ENCODE measurements at regions not wholly inside any gene's neighbourhood (a gene's known extent, or its start where the extent isn't known, plus 50 kb on each side); places are given as distances from the start of the nearest gene placed in this dataset.

DNA sequence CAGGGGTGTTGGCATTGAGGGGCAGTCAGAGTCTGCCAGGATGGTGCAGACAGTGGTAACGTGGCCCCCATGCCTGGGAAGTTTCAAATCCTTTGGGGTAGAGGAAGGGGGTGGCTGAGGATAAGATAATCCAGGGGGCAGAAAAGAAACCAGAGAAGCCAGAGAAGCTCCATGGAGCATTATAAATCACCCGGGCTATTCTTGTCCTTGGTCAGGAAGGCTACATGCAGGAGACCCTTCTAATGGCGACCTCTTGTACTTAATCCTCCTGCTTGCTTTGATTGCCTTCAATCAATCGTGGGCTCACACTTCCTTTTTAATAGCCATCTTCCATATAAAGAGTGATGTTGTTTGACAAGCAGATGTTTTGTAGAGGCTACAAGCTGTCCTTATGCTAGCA is 131.9 kb downstream of the MAF start:
- DNase-seq (no peak), ATAC-seq (ENCODE audit: insufficient read depth, low read depth) (no peak)
- no peaks in the 10 kb centered on the region for H3K9me3 ChIP-seq (ENCODE audit: insufficient read depth, low read length, severe bottlenecking)
- H3K36me3 ChIP-seq (ENCODE audit: insufficient read depth, low read length) = no peaks in the 10 kb centered on the region
- TF ChIP-seq EZH2 (IDR thresholded peaks at IDR 0.05; ENCODE audit: borderline replicate concordance, low read depth, low read length, severe bottlenecking) = no peak
- no peak for TF ChIP-seq CTCF (IDR thresholded peaks at IDR 0.05; ENCODE audit: borderline replicate concordance, extremely low read depth, low read length, poor library complexity, severe bottlenecking)
- H3K4me2 ChIP-seq (ENCODE audit: insufficient read depth, low read length) = no peak overlapping the region
- no peaks in the 10 kb centered on the region for H4K20me1 ChIP-seq (ENCODE audit: insufficient read depth, low read length)
- H3K4me1 ChIP-seq (ENCODE audit: insufficient read depth, low read length) = no peaks in the 10 kb centered on the region
- no peak overlapping the region for H3K9ac ChIP-seq (ENCODE audit: low read depth, low read length)
- H3K4me3 ChIP-seq (ENCODE audit: low read depth in 1 of 2, low read length in 2 of 2) = no peak overlapping the region
- no peaks in the 10 kb centered on the region for H3K79me2 ChIP-seq (ENCODE audit: insufficient read depth, low read length)
- H3K27ac ChIP-seq (ENCODE audit: low read length) = no peak overlapping the region
- no peak overlapping the region for H2AFZ ChIP-seq (ENCODE audit: low read depth, low read length)
- H3K27me3 ChIP-seq (ENCODE audit: insufficient read depth, low read length, poor library complexity) = no peaks in the 10 kb centered on the region

DNA sequence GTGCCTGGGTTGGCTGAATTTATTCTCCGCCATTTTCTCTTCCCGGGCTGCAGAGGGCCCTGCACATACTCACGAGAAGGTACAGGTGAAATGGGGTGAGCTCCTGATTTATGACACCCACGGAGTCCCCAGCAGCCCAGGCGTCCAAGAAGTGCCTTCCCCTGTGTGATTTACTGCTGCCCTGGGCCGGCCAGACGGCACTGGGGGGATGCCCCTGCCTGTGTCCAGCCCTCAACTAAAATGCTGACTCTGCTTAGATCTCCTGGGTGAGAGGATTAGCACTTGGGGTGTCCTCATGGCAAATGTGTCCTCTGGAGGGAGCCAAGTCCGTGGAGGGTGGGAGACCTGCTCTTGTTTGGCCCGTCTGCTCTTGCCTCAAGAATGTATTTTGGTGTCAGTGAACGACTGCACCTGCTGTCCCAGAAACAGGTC is 132.4 kb downstream of the MAF start:
- Histone ChIP-seq H3K36me3 (ENCODE audit: insufficient read depth, low read length) (no peaks in the 10 kb centered on the region), H3K9me3 (ENCODE audit: insufficient read depth, low read length, severe bottlenecking) (no peaks in the 10 kb centered on the region), H3K27me3 (ENCODE audit: insufficient read depth, low read length, poor library complexity) (no peaks in the 10 kb centered on the region), H3K4me1 (ENCODE audit: insufficient read depth, low read length) (no peaks in the 10 kb centered on the region), H3K4me3 (ENCODE audit: low read depth in 1 of 2, low read length in 2 of 2) (no peak overlapping the region), H4K20me1 (ENCODE audit: insufficient read depth, low read length) (no peaks in the 10 kb centered on the region), H3K9ac (ENCODE audit: low read depth, low read length) (no peak overlapping the region), H2AFZ (ENCODE audit: low read depth, low read length) (no peak overlapping the region), H3K27ac (ENCODE audit: low read length) (no peak overlapping the region), H3K79me2 (ENCODE audit: insufficient read depth, low read length) (no peaks in the 10 kb centered on the region), H3K4me2 (ENCODE audit: insufficient read depth, low read length) (no peak overlapping the region)
- TF ChIP-seq EZH2 (IDR thresholded peaks at IDR 0.05; ENCODE audit: borderline replicate concordance, low read depth, low read length, severe bottlenecking) (no peak), CTCF (IDR thresholded peaks at IDR 0.05; ENCODE audit: borderline replicate concordance, extremely low read depth, low read length, poor library complexity, severe bottlenecking) (no peak)
- no peak for DNase-seq
- no peak for ATAC-seq (ENCODE audit: insufficient read depth, low read depth)

DNA sequence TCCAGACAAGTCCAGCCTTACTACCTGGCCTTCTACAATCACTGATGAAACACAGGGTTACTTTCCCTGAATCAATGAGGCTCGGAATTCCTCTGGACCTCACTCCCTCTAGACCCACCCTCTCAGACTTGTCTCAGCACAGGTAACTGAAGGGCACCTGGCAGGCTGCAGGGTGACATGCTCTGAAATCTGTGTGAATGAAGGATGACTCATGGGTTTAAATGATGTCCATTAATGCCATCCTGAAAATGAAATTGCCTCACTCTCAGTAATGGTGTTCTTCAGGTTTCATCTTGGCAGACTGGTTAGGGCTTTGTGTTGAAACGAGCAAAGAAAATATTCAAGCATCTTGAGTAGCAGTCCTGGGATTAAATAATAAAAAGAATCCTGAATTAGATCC is 134.4 kb downstream of the MAF start:
- Histone ChIP-seq H3K4me2 (ENCODE audit: insufficient read depth, low read length) (no peak overlapping the region), H3K4me1 (ENCODE audit: insufficient read depth, low read length) (no peaks in the 10 kb centered on the region), H3K9me3 (ENCODE audit: insufficient read depth, low read length, severe bottlenecking) (no peaks in the 10 kb centered on the region), H3K27ac (ENCODE audit: low read length) (no peak overlapping the region), H3K27me3 (ENCODE audit: insufficient read depth, low read length, poor library complexity) (no peaks in the 10 kb centered on the region), H3K4me3 (ENCODE audit: low read depth in 1 of 2, low read length in 2 of 2) (no peak overlapping the region), H3K36me3 (ENCODE audit: insufficient read depth, low read length) (no peaks in the 10 kb centered on the region), H3K9ac (ENCODE audit: low read depth, low read length) (no peak overlapping the region), H3K79me2 (ENCODE audit: insufficient read depth, low read length) (no peaks in the 10 kb centered on the region), H2AFZ (ENCODE audit: low read depth, low read length) (no peak overlapping the region), H4K20me1 (ENCODE audit: insufficient read depth, low read length) (no peaks in the 10 kb centered on the region)
- DNase-seq (no peak), ATAC-seq (ENCODE audit: insufficient read depth, low read depth) (no peak)
- TF ChIP-seq CTCF (IDR thresholded peaks at IDR 0.05; ENCODE audit: borderline replicate concordance, extremely low read depth, low read length, poor library complexity, severe bottlenecking) (no peak), EZH2 (IDR thresholded peaks at IDR 0.05; ENCODE audit: borderline replicate concordance, low read depth, low read length, severe bottlenecking) (no peak)

DNA sequence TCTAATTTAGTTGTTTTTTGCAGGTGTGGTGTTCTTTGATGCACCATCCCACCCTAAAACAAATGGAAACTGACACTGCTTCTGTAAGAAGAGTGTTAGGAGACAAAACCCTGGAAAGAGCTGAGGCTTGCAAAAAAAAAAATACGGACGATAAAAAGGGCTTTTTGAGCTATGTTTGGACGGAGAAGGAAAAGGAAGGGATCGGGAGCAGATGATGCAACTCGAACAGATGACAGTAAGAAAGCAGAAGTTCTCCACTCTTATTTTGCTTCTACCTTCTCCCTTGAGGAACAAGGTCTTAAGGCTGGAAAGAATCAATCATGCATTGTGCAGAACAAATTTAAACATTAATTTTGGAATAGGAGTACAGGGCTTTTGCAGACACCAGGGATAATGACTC is 136.7 kb downstream of the MAF start:
- Histone ChIP-seq H3K79me2 (ENCODE audit: insufficient read depth, low read length) (no peaks in the 10 kb centered on the region), H3K27me3 (ENCODE audit: insufficient read depth, low read length, poor library complexity) (no peaks in the 10 kb centered on the region), H2AFZ (ENCODE audit: low read depth, low read length) (no peak overlapping the region), H3K9ac (ENCODE audit: low read depth, low read length) (no peak overlapping the region), H3K27ac (ENCODE audit: low read length) (no peak overlapping the region), H3K9me3 (ENCODE audit: insufficient read depth, low read length, severe bottlenecking) (no peaks in the 10 kb centered on the region), H4K20me1 (ENCODE audit: insufficient read depth, low read length) (no peaks in the 10 kb centered on the region), H3K4me2 (ENCODE audit: insufficient read depth, low read length) (no peak overlapping the region), H3K4me1 (ENCODE audit: insufficient read depth, low read length) (no peaks in the 10 kb centered on the region), H3K36me3 (ENCODE audit: insufficient read depth, low read length) (no peaks in the 10 kb centered on the region), H3K4me3 (ENCODE audit: low read depth in 1 of 2, low read length in 2 of 2) (no peak overlapping the region)
- ATAC-seq (ENCODE audit: insufficient read depth, low read depth) = no peak
- TF ChIP-seq CTCF (IDR thresholded peaks at IDR 0.05; ENCODE audit: borderline replicate concordance, extremely low read depth, low read length, poor library complexity, severe bottlenecking) (no peak), EZH2 (IDR thresholded peaks at IDR 0.05; ENCODE audit: borderline replicate concordance, low read depth, low read length, severe bottlenecking) (no peak)
- no peak for DNase-seq

Data from DND-41 (cell line).